Osteocyte (in vitro differentiated cells): ENCODE measurements at regions not wholly inside any gene's neighbourhood (a gene's known extent, or its start where the extent isn't known, plus 50 kb on each side); places are given as distances from the start of the nearest gene placed in this dataset.

Experiments
- DNase-seq: peaks from one replicate; pipeline ENCODE4 v3.0.0; 2021; ENCODE audit warnings: mixed read lengths; ENCODE audit not compliant: unreplicated experiment; ENCODE audit errors: extremely low spot score
- H3K27ac Mint-ChIP-seq: one replicate; pipeline ENCODE4 v1.8.0; 2021; ENCODE audit warnings: mild to moderate bottlenecking, mixed read lengths; ENCODE audit not compliant: unreplicated experiment
- H3K27me3 Mint-ChIP-seq: one replicate; pipeline ENCODE4 v1.8.0; 2021; ENCODE audit warnings: mixed read lengths; ENCODE audit not compliant: unreplicated experiment
- H3K36me3 Mint-ChIP-seq: one replicate; pipeline ENCODE4 v1.8.0; 2021; ENCODE audit warnings: mixed read lengths; ENCODE audit not compliant: unreplicated experiment
- H3K4me1 Mint-ChIP-seq: one replicate; pipeline ENCODE4 v1.8.0; 2021; ENCODE audit warnings: mixed read lengths; ENCODE audit not compliant: unreplicated experiment
- H3K4me3 Mint-ChIP-seq: one replicate; pipeline ENCODE4 v1.8.0; 2021; ENCODE audit warnings: mild to moderate bottlenecking, moderate library complexity, mixed read lengths; ENCODE audit not compliant: unreplicated experiment
- H3K9me3 Mint-ChIP-seq: one replicate; pipeline ENCODE4 v1.8.0; 2021; ENCODE audit warnings: mixed read lengths; ENCODE audit not compliant: unreplicated experiment
- TF ChIP-seq, protein P1 (sequence below): fragments of 200-600 bp; sonication (generic); IDR thresholded peaks from 2 replicates; pipeline ENCODE4 v1.5.0; 2021; ENCODE audit warnings: antibody characterized with exemption, mild to moderate bottlenecking, moderate library complexity

DNA sequence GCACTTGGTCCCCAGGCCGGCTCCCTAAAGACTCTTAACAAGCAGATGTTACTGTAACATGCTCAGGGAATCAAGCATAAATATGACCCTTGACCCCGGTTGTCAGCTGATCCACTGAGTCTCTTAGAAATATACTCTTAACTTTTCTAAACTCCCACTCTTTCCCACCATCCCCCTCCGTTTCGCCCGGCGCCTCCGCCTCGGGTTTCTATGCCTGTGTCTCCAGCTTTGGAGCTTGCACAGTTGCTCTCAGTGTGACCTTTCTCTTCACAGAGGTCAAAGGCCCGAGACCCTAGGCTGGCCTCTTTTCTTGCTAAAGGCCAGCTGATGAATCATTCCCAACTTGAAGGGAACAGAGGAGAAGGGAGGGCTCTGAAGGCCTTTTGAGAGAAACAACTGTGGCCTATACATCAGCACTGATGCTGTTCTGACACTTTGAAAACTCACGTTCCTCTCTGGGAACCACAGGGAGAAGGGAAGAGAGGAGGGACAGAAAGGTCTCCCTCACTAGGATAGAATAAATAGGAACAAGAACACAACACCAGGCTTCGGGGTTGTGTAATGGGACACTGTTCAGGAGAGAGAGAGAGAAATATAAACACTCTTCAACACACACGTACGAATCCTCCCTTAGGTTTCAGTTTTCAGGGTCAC lies 484.5 kb upstream of the NR2F2 start:
- H3K4me3 Mint-ChIP-seq, result peak overlapping the region; percentile 31
- H3K27ac Mint-ChIP-seq, result peak overlapping the region; percentile 86
- no peaks in the 10 kb centered on the region for H3K36me3 Mint-ChIP-seq
- peaks cover 8% of the 10 kb centered on the region for H3K9me3 Mint-ChIP-seq
- H3K27me3 Mint-ChIP-seq, result no peaks in the 10 kb centered on the region
- TF ChIP-seq, protein P1, sequence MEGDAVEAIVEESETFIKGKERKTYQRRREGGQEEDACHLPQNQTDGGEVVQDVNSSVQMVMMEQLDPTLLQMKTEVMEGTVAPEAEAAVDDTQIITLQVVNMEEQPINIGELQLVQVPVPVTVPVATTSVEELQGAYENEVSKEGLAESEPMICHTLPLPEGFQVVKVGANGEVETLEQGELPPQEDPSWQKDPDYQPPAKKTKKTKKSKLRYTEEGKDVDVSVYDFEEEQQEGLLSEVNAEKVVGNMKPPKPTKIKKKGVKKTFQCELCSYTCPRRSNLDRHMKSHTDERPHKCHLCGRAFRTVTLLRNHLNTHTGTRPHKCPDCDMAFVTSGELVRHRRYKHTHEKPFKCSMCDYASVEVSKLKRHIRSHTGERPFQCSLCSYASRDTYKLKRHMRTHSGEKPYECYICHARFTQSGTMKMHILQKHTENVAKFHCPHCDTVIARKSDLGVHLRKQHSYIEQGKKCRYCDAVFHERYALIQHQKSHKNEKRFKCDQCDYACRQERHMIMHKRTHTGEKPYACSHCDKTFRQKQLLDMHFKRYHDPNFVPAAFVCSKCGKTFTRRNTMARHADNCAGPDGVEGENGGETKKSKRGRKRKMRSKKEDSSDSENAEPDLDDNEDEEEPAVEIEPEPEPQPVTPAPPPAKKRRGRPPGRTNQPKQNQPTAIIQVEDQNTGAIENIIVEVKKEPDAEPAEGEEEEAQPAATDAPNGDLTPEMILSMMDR, result no peak
- peaks cover 49% of the 10 kb centered on the region for H3K4me1 Mint-ChIP-seq
- DNase-seq, result no peak

GRCh38 chr15:95848126-95848525 lies 482.4 kb upstream of the NR2F2 start:
- no peak overlapping the region for H3K27ac Mint-ChIP-seq
- TF ChIP-seq, protein P1, result no peak
- H3K27me3 Mint-ChIP-seq, result no peaks in the 10 kb centered on the region
- H3K36me3 Mint-ChIP-seq, result no peaks in the 10 kb centered on the region
- no peak overlapping the region for H3K4me3 Mint-ChIP-seq
- peaks cover 8% of the 10 kb centered on the region for H3K9me3 Mint-ChIP-seq
- DNase-seq, result no peak
- peaks cover 40% of the 10 kb centered on the region for H3K4me1 Mint-ChIP-seq

- no peaks in the 10 kb centered on the region for H3K27me3 Mint-ChIP-seq
- H3K4me3 Mint-ChIP-seq, result no peak overlapping the region
- DNase-seq, result no peak
- TF ChIP-seq, protein P1, result no peak
- no peaks in the 10 kb centered on the region for H3K36me3 Mint-ChIP-seq
- peaks cover 8% of the 10 kb centered on the region for H3K9me3 Mint-ChIP-seq
- H3K27ac Mint-ChIP-seq, result no peak overlapping the region
- H3K4me1 Mint-ChIP-seq, result peaks cover 23% of the 10 kb centered on the region
These were observed 479.7 kb upstream of the NR2F2 start for GRCh38 chr15:95850837-95851236.

DNA sequence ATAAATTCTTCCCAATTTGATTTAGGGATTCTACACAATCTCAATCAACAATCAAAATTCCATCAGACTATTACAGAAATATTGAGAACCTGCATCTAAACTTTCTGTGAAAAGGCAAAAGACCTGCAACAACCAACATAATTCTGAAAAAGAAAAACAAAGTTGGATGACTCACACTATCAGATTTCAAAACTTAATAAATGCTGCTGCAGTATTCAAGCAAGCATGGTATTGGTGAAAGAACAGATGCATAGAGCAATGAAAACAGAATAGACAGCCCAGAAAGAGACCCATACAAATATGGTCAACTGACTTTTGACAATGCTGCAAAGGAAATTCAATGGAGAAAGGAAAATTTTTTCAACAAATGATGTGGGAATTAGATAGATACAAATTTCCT lies 477.1 kb upstream of the NR2F2 start:
- Mint-ChIP-seq H3K36me3 (no peaks in the 10 kb centered on the region), H3K4me3 (no peak overlapping the region), H3K27ac (no peak overlapping the region), H3K27me3 (no peaks in the 10 kb centered on the region), H3K4me1 (peaks cover 28% of the 10 kb centered on the region), H3K9me3 (peaks cover 8% of the 10 kb centered on the region)
- TF ChIP-seq, protein P1, result no peak
- DNase-seq, result no peak

DNA sequence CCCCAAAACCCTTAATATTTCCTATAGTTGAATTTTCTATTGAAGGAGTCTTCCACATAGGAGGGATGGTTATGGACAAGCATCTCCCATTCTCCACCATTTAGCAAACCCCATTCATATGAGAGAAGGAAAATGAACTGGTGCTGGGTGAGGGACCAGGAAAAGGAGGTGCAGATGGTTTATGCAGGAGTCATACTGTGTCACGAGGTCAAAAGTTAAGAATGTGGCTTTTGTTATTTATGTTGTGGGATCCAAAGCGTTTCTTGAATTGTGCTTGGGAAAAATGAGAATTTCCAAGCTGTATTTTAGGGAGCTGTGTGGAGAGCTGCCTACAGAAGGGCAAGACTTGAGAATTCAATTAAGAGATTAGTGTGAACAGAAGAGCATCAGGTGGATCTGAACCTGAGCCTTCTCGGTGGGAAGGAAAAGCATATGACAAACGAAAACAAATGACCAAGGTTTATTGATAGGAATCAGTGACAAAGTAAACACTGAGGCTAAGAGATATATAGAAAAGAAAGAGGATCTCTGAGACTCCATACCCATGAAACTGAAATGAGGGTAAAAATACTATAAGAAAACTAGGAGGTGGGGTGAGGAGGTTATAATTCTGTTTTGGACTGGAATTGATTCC lies 473.3 kb upstream of the NR2F2 start:
- DNase-seq, result no peak

More for the DNA sequence above, 473.3 kb upstream of the NR2F2 start:
- Mint-ChIP-seq H3K27ac (peak overlapping the region; percentile 10), H3K4me1 (peaks cover 29% of the 10 kb centered on the region), H3K36me3 (no peaks in the 10 kb centered on the region), H3K27me3 (no peaks in the 10 kb centered on the region), H3K4me3 (no peak overlapping the region), H3K9me3 (peaks cover 9% of the 10 kb centered on the region)
- TF ChIP-seq, protein P1, result no peak
